T-helper 17 cell (primary cell): ENCODE measurements at regions not wholly inside any gene's neighbourhood (a gene's known extent, or its start where the extent isn't known, plus 50 kb on each side); places are given as distances from the start of the nearest gene placed in this dataset.
"Not testable (repeated sequence)": the region's sequence is repeated elsewhere in the genome, so short reads cannot be mapped to it uniquely, and the experiment has no call there.

Experiments used
- ATAC-seq: fragments of 150-1000 bp; cut with Tn5 transposase; 2 replicates; pipeline ENCODE4 v1.10.0; 2021; ENCODE audit warnings: mild to moderate bottlenecking, moderate library complexity
- DNase-seq, 3 donors: peaks; one replicate each; pipeline versions ENCODE4 v3.0.0 to v3.0.0-alpha.2; 2020 to 2021
- H3K9me3 ChIP-seq: one replicate; pipeline ENCODE4 v1.7.0; 2013; ENCODE audit warnings: low read length, mild to moderate bottlenecking; ENCODE audit not compliant: control insufficient read depth, poor library complexity, severe bottlenecking
- H3K27ac Mint-ChIP-seq: one replicate; pipeline ENCODE4 v1.8.0; 2022; ENCODE audit warnings: mild to moderate bottlenecking, moderate library complexity, mixed read lengths
- H3K27me3 Mint-ChIP-seq: one replicate; pipeline ENCODE4 v1.8.0; 2022; ENCODE audit warnings: mixed read lengths
- H3K36me3 Mint-ChIP-seq: one replicate; pipeline ENCODE4 v1.8.0; 2022; ENCODE audit warnings: low read depth, mixed read lengths
- H3K4me1 Mint-ChIP-seq: one replicate; pipeline ENCODE4 v1.8.0; 2022; ENCODE audit warnings: mild to moderate bottlenecking, mixed read lengths
- H3K4me3 Mint-ChIP-seq: one replicate; pipeline ENCODE4 v1.8.0; 2022; ENCODE audit warnings: mild to moderate bottlenecking, moderate library complexity, mixed read lengths

DNA sequence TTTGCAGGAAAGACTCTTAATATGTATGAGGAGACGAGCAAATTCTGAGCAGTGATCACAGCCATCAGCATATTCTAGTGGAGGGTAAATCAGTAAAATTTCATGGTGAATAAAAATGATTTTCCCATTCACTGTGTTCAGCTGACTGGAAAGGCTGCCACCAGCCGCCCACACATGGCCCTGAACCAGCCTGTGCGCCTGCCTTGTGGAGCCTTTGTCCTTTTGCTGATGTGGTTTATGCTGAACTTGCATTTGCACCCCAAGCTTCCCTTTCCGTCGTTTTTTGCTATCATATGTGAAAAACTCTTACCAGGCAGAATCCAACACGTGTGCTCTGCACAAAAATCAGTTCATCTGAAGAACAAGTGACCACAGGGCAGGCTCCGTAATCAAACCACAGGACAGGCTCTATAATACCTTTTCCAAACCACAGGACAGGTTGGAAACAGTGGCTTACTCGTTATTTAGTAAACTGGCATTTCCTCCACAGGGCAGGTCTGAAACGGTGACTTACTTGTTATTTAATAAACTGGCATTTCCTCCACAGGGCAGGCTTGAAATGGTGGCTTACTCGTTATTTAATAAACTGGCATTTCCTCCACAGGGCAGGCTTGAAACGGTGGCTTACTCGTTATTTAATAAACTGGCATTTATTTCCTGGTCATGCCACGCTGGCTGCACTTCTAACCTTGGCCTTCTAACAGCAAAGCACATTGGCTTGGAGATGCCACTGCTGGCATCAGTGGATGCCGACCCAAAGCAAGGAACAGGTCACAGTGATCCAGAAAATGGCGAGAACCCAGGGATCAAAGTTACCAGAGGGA, 58.4 kb upstream of the TNK2 start:
- H3K9me3 ChIP-seq, H3K27me3 Mint-ChIP-seq, H3K36me3 Mint-ChIP-seq, DNase-seq, H3K4me1 Mint-ChIP-seq, ATAC-seq, H3K27ac Mint-ChIP-seq, H3K4me3 Mint-ChIP-seq: not testable (repeated sequence)

DNA sequence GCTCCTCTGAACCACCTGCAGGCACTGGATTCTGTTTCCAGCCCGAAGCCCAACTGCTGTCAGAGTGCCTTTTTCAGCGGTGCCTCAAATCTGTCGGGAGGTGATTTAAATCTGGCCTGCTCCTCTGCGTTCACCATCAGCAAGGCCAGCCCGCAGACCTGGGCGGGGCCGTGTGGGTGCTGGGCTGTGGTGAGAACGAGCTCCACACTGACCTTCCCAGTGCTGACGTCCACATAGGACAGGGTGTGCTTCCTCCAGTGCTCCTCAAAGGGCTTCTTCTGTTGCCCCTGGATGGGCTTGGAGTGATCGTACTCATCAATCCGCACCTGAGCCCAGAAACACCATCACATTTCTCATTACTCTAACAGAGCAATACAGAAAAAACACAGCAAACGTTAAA, 56.9 kb upstream of the TNK2 start:
- not testable (repeated sequence) for H3K27me3 Mint-ChIP-seq, H3K27ac Mint-ChIP-seq

GRCh38 chr3:195964318-195965107, 56.2 kb upstream of the TNK2 start:
- H3K9me3 ChIP-seq, H3K27me3 Mint-ChIP-seq, H3K4me3 Mint-ChIP-seq, H3K27ac Mint-ChIP-seq, H3K4me1 Mint-ChIP-seq, H3K36me3 Mint-ChIP-seq, DNase-seq, ATAC-seq: not testable (repeated sequence)

More for the DNA sequence above, 56.9 kb upstream of the TNK2 start:
- not testable (repeated sequence) for H3K36me3 Mint-ChIP-seq, H3K4me1 Mint-ChIP-seq, DNase-seq, H3K4me3 Mint-ChIP-seq, ATAC-seq, H3K9me3 ChIP-seq

- H3K36me3 Mint-ChIP-seq, H3K4me3 Mint-ChIP-seq, H3K4me1 Mint-ChIP-seq, ATAC-seq, DNase-seq, H3K27ac Mint-ChIP-seq, H3K9me3 ChIP-seq, H3K27me3 Mint-ChIP-seq: not testable (repeated sequence)
These were observed 53.9 kb upstream of the TNK2 start for GRCh38 chr3:195962222-195962621.

- H3K4me1 Mint-ChIP-seq, H3K27ac Mint-ChIP-seq, H3K36me3 Mint-ChIP-seq, H3K9me3 ChIP-seq, H3K4me3 Mint-ChIP-seq, H3K27me3 Mint-ChIP-seq: not testable (repeated sequence)
- ATAC-seq (peak; percentile 54), DNase-seq (peak in 1 of 3 donors; percentile 10)
These were observed 52.8 kb upstream of the TNK2 start for GRCh38 chr3:195960971-195961775.

- not testable (repeated sequence) for H3K27ac Mint-ChIP-seq, H3K9me3 ChIP-seq, H3K4me3 Mint-ChIP-seq, H3K36me3 Mint-ChIP-seq, DNase-seq, ATAC-seq, H3K27me3 Mint-ChIP-seq
- H3K4me1 Mint-ChIP-seq = peaks cover 11% of the 10 kb centered on the region
These were observed 51.8 kb upstream of the TNK2 start for GRCh38 chr3:195960164-195960563.

- not testable (repeated sequence) for H3K27ac Mint-ChIP-seq, H3K9me3 ChIP-seq, H3K4me3 Mint-ChIP-seq, H3K36me3 Mint-ChIP-seq, DNase-seq, ATAC-seq, H3K27me3 Mint-ChIP-seq
- peaks cover 11% of the 10 kb centered on the region for H3K4me1 Mint-ChIP-seq
These were observed 51.2 kb upstream of the TNK2 start for GRCh38 chr3:195959367-195960157.

- ATAC-seq, H3K27ac Mint-ChIP-seq, DNase-seq, H3K9me3 ChIP-seq, H3K27me3 Mint-ChIP-seq, H3K36me3 Mint-ChIP-seq, H3K4me3 Mint-ChIP-seq: not testable (repeated sequence)
- peaks cover 11% of the 10 kb centered on the region for H3K4me1 Mint-ChIP-seq
These were observed 50.4 kb upstream of the TNK2 start for GRCh38 chr3:195958736-195959135.
